ENCODE measurements at regions not wholly inside any gene's neighbourhood (a gene's known extent, or its start where the extent isn't known, plus 50 kb on each side); places are given as distances from the start of the nearest gene placed in this dataset.
"Not testable (repeated sequence)": the region's sequence is repeated elsewhere in the genome, so short reads cannot be mapped to it uniquely, and the experiment has no call there.

DNA sequence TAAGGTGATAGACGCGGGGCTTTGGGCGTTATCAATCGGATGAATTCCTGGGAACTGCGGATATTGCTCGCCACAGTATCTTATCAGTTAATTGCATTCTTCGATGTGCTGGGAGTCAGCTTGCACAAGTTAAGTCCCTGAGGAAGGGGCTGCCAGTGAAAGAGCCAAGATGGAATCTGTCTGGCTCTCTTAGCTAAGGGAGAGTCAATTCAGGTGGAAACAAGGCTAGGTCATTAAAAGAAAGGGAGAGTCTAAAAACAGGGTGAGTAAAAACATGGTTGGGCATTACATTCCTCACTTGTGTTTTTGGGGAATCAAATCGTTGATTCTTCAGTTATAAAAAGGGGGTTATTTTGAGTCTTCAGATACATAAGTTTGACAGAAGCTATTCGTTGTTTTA is 196.2 kb downstream of the OTOP1 start:
- H3K4me1 Mint-ChIP-seq; H3K36me3 Mint-ChIP-seq; ATAC-seq (replicated peaks); H3K4me3 Mint-ChIP-seq; H3K9me3 Mint-ChIP-seq; H3K27ac Mint-ChIP-seq; DNase-seq: not testable (repeated sequence)
- H3K27me3 Mint-ChIP-seq, result peaks cover 10 to 21% of the 10 kb centered on the region in 2 donors

DNA sequence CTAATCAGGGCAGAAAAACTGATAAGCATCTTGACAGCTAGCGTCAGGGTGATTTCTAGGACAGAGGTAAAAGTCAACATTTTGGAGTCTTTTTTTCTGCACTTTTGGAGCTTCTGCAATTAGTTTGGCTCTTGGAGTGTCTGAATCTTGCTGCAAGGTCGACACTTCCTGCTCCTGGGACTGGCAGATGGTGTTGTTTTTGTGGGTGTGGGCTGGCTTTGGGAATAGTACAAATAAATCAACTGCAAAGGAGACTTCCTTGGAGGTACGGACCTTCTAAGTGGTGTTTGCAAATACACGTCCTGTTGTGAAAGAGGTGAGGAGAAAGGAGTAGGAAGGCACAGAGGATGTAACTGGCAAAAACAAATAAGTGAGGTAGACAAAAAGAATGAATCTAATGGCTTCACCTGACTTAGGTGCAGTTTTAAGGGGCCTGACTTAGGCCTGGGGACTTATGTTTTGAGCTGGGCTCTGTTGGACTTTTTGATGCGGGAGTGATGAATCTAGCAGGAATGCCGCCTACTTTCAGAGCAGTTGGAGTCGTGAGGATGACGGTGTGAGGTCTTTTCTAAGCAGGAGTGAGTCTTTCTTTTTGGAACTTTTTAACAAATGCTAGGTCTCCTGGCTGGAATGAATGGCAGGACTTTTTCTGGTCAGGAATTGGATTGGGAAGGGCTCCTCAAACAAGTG is 195.1 kb downstream of the OTOP1 start:
- H3K4me3 Mint-ChIP-seq; DNase-seq; H3K9me3 Mint-ChIP-seq; H3K27ac Mint-ChIP-seq; H3K36me3 Mint-ChIP-seq; ATAC-seq (replicated peaks); H3K4me1 Mint-ChIP-seq: not testable (repeated sequence)
- peaks cover 10 to 23% of the 10 kb centered on the region in 2 donors for H3K27me3 Mint-ChIP-seq

DNA sequence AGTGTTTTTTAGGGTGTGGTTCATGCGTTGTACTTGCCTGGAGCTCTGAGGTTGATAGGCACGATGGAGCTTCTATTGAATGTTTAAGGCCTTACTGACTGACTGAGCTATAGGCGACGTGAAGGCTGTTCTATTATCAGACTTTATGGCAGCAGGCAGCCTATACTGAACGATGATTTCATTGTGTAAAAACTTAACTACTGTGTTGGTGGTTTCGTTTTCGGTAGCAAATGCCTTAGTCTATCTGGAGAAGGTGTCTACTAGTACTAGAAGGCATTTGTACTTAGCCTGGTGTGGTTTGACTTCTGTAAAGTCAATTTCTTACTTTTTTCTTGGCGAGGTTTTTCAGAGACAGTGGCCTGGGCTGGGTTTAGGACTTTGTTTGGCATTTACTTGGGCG is 194.4 kb downstream of the OTOP1 start:
- DNase-seq; H3K9me3 Mint-ChIP-seq; H3K27ac Mint-ChIP-seq; H3K4me1 Mint-ChIP-seq; H3K36me3 Mint-ChIP-seq; ATAC-seq (replicated peaks); H3K4me3 Mint-ChIP-seq: not testable (repeated sequence)
- peaks cover 10 to 23% of the 10 kb centered on the region in 2 donors for H3K27me3 Mint-ChIP-seq

DNA sequence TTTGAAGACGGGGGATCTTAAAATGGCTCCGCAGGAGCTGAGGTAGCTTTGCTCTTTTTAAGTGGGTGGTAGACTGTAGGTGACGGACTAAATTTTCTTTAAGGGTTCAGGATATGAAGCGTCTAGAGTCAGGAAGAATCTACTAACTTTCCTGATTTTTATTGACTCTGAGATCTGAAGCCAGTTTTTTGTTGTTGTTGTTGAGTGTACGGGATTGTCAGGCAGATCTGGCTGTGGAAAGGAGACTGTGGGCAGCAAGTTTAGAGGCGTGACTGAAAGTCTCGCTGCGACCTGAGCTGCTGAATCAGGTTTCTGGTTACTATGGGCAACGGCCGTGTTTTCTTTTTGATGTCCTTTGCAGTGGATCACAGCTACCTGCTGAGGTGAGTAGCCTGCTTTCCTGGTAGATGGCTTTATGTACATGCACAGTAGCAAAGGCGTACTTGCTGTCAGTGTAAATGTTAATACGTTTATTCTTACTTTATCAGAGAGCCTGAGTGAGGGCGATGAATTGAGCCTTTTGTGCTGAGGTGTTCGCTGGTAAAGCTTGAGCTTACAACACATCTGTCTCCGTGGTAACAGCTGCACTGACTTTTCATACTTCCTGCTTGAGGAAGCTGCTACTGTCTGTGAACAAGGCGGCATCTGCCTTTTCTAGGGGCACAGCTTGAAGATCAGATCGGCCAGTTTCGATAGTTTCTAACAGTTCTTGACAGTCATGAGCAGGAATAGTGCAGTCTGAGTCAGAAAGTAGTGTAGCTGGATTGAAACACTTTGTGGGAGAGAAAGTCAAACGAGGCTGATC is 193.7 kb downstream of the OTOP1 start:
- H3K27ac Mint-ChIP-seq; ATAC-seq (replicated peaks); H3K4me1 Mint-ChIP-seq; H3K36me3 Mint-ChIP-seq; DNase-seq; H3K4me3 Mint-ChIP-seq; H3K9me3 Mint-ChIP-seq: not testable (repeated sequence)
- H3K27me3 Mint-ChIP-seq, result peaks cover 10 to 23% of the 10 kb centered on the region in 2 donors

DNA sequence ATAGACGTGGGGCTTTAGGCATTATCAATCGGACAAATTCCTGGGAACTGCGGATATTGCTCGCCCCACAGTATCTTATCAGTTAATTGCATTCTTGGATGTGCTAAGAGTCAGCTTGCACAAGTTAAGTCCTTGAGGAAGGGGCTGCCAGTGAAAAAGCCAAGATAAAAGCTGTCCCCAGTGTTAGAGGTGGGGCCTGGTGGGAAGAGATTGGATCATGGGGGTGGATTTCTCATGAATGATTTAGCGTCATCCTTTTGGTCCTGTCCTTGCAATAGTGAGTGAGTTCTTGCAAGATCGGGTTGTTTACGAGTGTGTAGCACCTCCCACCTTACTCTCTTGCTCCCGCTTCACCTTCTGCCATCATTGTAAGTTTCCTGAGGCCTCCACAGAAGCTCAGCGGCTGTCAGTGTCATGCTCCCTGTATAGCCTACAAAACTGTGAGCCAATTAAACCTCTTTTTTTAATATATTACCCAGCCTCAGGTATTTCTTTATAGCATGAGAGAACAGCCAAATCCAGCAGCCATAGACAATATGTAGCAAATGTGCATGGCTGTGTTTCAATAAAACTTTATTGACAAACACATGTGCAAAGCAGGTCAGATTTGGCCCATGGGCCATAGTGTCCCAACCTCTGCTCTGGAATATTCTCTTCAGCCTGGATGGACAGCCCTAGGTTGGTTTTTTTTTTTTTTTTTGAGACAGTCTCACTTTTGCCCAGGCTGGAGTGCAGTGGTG is 189.2 kb downstream of the OTOP1 start:
- not testable (repeated sequence) for H3K36me3 Mint-ChIP-seq, H3K4me1 Mint-ChIP-seq

DNA sequence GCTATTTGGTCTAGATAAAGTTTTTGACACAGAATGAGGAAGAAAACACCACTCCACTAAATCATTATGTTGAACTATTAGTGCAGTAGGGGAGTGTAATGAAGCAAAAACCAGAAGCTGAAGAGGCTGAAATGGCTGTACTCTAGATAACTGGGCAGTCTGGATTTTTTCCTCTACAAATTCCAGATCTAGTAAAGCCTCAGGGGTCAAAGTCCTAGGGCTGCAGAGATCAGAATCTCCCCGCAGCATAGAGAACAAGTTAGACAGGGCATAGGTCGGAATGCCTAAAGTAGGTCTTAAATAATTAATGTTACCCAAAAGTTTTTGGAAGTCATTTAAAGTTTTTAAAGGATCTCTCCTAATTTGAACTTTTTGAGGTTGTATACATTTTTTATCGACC is 180.9 kb downstream of the OTOP1 start:
- H3K27me3 Mint-ChIP-seq, result peaks cover 32 to 46% of the 10 kb centered on the region in 2 donors
- ATAC-seq (replicated peaks); H3K27ac Mint-ChIP-seq; DNase-seq; H3K36me3 Mint-ChIP-seq; H3K4me3 Mint-ChIP-seq; H3K9me3 Mint-ChIP-seq: not testable (repeated sequence)
- peaks cover 11 to 14% of the 10 kb centered on the region in 2 donors for H3K4me1 Mint-ChIP-seq

More for the DNA sequence above, 189.2 kb downstream of the OTOP1 start:
- H3K27ac Mint-ChIP-seq; DNase-seq; H3K4me3 Mint-ChIP-seq; H3K9me3 Mint-ChIP-seq; ATAC-seq (replicated peaks): not testable (repeated sequence)
- H3K27me3 Mint-ChIP-seq, result peaks cover 6 to 16% of the 10 kb centered on the region in 2 donors

DNA sequence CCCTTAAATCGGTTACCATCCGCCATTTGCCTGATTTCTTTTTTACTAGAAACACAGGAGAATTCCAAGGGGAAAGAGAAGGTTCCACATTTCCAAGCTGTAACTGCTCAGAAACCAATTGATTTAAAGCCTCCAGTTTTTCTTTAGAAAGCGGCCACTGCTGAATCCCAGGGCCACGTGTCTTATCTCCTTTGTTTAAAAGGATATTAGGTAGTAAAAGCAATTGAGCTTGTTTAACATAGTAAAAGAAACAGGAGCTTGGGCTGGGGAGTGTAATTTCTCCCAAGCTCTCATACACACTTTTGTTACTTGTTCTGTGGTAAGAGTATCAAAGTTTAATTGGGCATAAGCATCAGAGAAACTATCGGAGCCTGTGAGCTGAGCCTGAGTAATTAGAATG is 180.0 kb downstream of the OTOP1 start:
- not testable (repeated sequence) for H3K4me3 Mint-ChIP-seq; H3K27ac Mint-ChIP-seq; ATAC-seq (replicated peaks); H3K9me3 Mint-ChIP-seq; H3K36me3 Mint-ChIP-seq; DNase-seq
- H3K27me3 Mint-ChIP-seq, result peaks cover 32 to 46% of the 10 kb centered on the region in 2 donors
- H3K4me1 Mint-ChIP-seq, result peaks cover 10 to 14% of the 10 kb centered on the region in 2 donors

DNA sequence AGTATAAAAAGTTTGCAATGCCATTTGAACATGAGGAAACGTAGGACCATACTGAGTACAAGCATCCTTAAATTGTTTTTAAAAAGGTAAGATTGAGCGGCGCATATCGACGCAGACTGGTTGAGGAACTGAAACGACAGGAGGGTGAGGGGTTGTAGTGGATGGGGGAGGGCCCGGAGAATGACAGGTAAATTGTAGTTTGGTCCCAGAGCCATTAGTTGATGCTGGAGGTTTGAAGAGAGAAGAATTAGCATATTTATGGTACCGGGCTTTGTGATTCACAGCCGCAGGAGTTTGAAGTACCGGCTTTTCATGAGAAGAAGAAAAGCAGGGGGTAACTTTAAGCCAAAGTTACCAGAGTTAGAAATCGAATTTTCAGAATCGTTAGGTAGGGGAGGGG is 179.5 kb downstream of the OTOP1 start:
- Mint-ChIP-seq H3K4me1 (peaks cover 9 to 14% of the 10 kb centered on the region in 2 donors), H3K4me3 (peak overlapping the region in 1 of 2 donors; percentile 28), H3K27me3 (peaks cover 32 to 46% of the 10 kb centered on the region in 2 donors)
- not testable (repeated sequence) for H3K36me3 Mint-ChIP-seq; DNase-seq; ATAC-seq (replicated peaks); H3K27ac Mint-ChIP-seq; H3K9me3 Mint-ChIP-seq

DNA sequence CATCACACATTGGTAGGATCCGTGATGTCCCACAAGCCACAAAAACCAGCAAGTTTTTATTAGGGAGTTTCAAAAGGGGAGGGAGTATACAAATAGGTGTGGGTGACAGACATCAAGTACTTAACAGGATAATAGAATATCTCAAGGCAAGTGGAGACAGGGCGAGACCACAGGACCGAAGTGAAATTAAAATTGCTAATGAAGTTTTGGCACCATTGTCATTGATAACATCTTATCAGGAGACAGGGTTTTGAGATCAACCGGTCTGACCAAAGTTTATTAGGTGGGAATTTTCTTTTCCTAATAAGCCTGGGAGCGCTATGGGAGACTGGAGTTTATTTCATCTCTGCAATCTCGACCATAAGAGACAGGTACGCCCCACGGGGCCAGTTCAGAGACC is 178.5 kb downstream of the OTOP1 start:
- not testable (repeated sequence) for H3K9me3 Mint-ChIP-seq; H3K36me3 Mint-ChIP-seq; ATAC-seq (replicated peaks); DNase-seq; H3K4me3 Mint-ChIP-seq
- Mint-ChIP-seq H3K4me1 (peaks cover 9 to 14% of the 10 kb centered on the region in 2 donors), H3K27me3 (peaks cover 28 to 41% of the 10 kb centered on the region in 2 donors), H3K27ac (peak overlapping the region; percentile 37)

DNA sequence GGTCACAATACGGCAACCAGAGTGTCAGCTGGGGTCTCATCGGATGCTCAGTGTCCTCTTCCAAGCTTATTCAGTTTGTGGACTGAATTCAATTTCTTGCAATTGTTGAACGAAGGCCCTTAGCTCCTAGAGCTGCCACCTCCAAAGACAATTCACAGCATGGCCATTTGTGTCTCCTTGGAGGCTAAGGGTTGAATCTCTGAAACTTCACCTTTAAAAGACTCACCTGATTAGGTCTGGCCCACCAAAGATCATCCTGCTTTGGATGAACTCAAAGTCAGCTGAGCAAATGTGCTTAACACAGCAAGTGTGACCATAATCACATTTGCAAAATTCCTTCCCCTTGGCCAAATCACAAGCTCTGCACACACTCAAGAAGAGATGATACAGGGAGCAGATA is 175.9 kb downstream of the OTOP1 start:
- not testable (repeated sequence) for H3K27ac Mint-ChIP-seq; DNase-seq; H3K36me3 Mint-ChIP-seq; H3K9me3 Mint-ChIP-seq; ATAC-seq (replicated peaks); H3K4me3 Mint-ChIP-seq
- Mint-ChIP-seq H3K4me1 (peaks cover 9 to 14% of the 10 kb centered on the region in 2 donors), H3K27me3 (peaks cover 19 to 29% of the 10 kb centered on the region in 2 donors)

DNA sequence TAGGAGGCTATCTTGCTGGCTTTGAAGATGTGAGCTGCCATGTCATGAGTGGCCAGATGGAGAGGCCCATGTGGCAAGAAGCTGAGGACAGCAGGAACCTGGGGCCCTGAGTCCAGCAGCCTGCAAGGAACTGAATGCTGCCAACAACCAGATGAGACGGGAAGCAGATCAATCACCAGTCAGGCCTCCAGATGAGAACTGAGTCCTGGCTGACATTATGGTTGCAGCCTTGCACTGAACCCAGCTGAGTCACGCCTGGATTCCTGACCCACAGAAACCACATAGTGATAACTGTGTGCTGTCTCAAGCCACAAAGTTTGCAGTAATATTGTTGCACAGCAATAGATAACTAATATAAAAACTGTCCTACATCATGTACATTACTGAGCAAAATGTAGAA is 173.8 kb downstream of the OTOP1 start:
- DNase-seq; H3K36me3 Mint-ChIP-seq; ATAC-seq (replicated peaks): not testable (repeated sequence)

DNA sequence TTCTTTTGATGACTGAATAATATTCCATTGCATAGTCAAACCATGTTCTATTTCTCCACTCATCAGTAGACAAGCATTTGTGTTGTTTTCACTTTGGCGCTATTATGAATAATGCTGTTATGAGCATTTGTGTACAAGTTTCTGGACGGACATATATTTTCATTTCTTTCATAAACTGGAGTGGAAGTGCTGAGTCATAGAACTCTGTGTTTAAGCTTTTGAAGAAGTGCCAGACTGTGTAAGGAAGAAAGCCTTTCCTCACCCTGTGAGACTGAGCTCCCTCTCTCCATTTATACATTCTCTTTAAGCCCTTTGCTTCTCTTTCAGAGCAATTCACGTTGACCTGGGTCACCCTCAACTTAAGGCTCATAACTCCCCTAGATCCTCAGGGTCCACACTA is 169.5 kb downstream of the OTOP1 start:
- H3K27me3 Mint-ChIP-seq, result peaks cover 8 to 20% of the 10 kb centered on the region in 2 donors
- not testable (repeated sequence) for H3K9me3 Mint-ChIP-seq; DNase-seq; H3K4me3 Mint-ChIP-seq; H3K4me1 Mint-ChIP-seq; H3K36me3 Mint-ChIP-seq; H3K27ac Mint-ChIP-seq; ATAC-seq (replicated peaks)

More for the DNA sequence above, 173.8 kb downstream of the OTOP1 start:
- not testable (repeated sequence) for H3K4me1 Mint-ChIP-seq, H3K27ac Mint-ChIP-seq, H3K4me3 Mint-ChIP-seq, H3K9me3 Mint-ChIP-seq
- peaks cover 7 to 13% of the 10 kb centered on the region in 2 donors for H3K27me3 Mint-ChIP-seq

DNA sequence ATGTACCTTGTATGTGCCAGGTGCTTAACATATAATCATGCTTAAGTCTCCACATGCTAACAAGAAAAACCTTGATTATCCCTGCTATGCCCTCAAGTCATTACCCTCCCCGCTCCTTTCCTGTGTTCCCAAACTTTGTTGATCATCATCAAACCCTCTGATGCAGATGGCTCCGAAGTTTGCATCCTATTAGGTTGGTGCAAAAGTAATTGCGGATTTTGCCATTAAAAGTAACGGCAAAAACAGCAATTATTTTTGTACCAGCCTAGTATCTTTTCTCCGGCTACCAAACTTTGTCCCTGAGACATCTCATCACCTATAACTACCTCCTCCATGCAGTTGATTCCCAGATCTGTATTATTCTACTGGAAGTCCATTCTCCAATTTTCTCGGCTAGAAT is 142.6 kb downstream of the OTOP1 start:
- H3K27me3 Mint-ChIP-seq, result peaks cover 9 to 46% of the 10 kb centered on the region in 2 donors
- H3K36me3 Mint-ChIP-seq; H3K27ac Mint-ChIP-seq; ATAC-seq (replicated peaks); H3K4me1 Mint-ChIP-seq; DNase-seq; H3K4me3 Mint-ChIP-seq; H3K9me3 Mint-ChIP-seq: not testable (repeated sequence)

DNA sequence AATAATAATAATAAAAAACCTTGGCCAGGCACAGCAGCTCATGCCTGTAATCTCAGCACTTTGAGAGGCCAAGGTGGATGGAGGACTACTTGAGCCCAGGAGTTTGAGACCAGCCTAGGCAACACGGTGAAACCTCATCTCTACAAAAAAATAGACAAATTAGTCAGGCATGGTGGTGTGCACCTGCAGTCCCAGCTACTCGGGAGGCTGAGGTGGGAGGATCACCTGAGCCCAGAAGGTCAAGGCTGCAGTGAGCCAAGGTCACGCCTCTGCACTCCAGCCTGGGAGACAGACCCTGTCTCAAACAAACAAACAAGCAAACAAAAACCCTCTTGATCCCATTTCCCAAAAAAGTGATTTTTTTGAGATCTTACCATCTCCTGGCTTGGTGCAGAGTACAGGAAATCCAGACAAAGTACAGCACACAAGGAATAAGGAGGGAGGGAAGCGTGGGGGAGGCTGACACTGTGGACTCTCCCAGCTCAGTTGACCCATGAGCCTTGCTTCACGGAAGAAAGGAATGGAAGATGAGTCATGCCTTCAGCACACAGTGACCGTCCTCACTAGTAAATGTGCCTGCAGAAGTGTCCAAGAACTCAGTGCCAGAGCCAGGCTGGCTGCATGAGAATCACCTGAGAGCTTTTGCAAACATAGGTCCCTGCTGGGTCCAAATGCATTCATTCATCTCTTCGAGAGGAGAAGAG is 136.9 kb downstream of the OTOP1 start:
- H3K27ac Mint-ChIP-seq; DNase-seq; H3K9me3 Mint-ChIP-seq; H3K36me3 Mint-ChIP-seq; H3K4me1 Mint-ChIP-seq; H3K4me3 Mint-ChIP-seq; ATAC-seq (replicated peaks): not testable (repeated sequence)
- H3K27me3 Mint-ChIP-seq, result peaks cover 4 to 38% of the 10 kb centered on the region in 2 donors

Measured in stimulated activated naive B cell treated with anti-CD40 and anti-IgM and Interleukin-4, amounts not matched to agents 10 μg/mL and 1 μg/mL and 100 μg/mL, for 72 hours (primary cell).